Amniotic stem cell (primary cell): ENCODE measurements at regions not wholly inside any gene's neighbourhood (a gene's known extent, or its start where the extent isn't known, plus 50 kb on each side); places are given as distances from the start of the nearest gene placed in this dataset.
"Not testable (repeated sequence)": the region's sequence is repeated elsewhere in the genome, so short reads cannot be mapped to it uniquely, and the experiment has no call there.

Source experiments
- DNase-seq: peaks from one replicate; lab custom pipeline; 2025; lab: John Stamatoyannopoulos, UW

- DNase-seq: no peak
Observed at GRCh38 chr1:94362466-94363058, 55.6 kb upstream of the ABCD3 start.

GRCh38 chr1:94358630-94359599 is 59.3 kb upstream of the ABCD3 start:
- DNase-seq: no peak

- DNase-seq: no peak
Observed at GRCh38 chr1:94357661-94358060, 60.5 kb upstream of the ABCD3 start.

GRCh38 chr1:94355485-94355980 is 62.7 kb upstream of the ABCD3 start:
- no peak for DNase-seq

- DNase-seq: no peak
Observed at GRCh38 chr1:94351481-94351880, 66.7 kb upstream of the ABCD3 start.

GRCh38 chr1:94350350-94350924 is 67.8 kb upstream of the ABCD3 start:
- no peak for DNase-seq

- DNase-seq: no peak
Observed at GRCh38 chr1:94349853-94350252, 68.3 kb upstream of the ABCD3 start.

- DNase-seq: not testable (repeated sequence)
Observed at GRCh38 chr1:94348386-94348785, 69.8 kb upstream of the ABCD3 start.

GRCh38 chr1:94345148-94345721 is 73.0 kb upstream of the ABCD3 start:
- no peak for DNase-seq

GRCh38 chr1:94342416-94342815 is 75.8 kb upstream of the ABCD3 start:
- no peak for DNase-seq

- no peak for DNase-seq
Observed at GRCh38 chr1:94339206-94339927, 78.8 kb upstream of the ABCD3 start.

GRCh38 chr1:94336991-94337390 is 81.2 kb upstream of the ABCD3 start:
- no peak for DNase-seq

GRCh38 chr1:94335950-94336349 is 82.2 kb upstream of the ABCD3 start:
- DNase-seq: peak; percentile 89

GRCh38 chr1:94335447-94335846 is 82.7 kb upstream of the ABCD3 start:
- DNase-seq: no peak

GRCh38 chr1:94334764-94335163 is 83.4 kb upstream of the ABCD3 start:
- no peak for DNase-seq

GRCh38 chr1:94332952-94333351 is 85.2 kb upstream of the ABCD3 start:
- DNase-seq: no peak

- DNase-seq: no peak
Observed at GRCh38 chr1:94332516-94332915, 85.7 kb upstream of the ABCD3 start.

GRCh38 chr1:94329986-94330385 is 88.2 kb upstream of the ABCD3 start:
- no peak for DNase-seq

- DNase-seq: no peak
Observed at GRCh38 chr1:94329276-94329675, 88.9 kb upstream of the ABCD3 start.

GRCh38 chr1:94327001-94327690 is 89.8 kb upstream of the ARHGAP29 start:
- no peak for DNase-seq

- no peak for DNase-seq
Observed at GRCh38 chr1:94326329-94326728, 88.9 kb upstream of the ARHGAP29 start.
